CD4-positive, alpha-beta T cell treated with Interleukin-6 at 100 ng/mL for 8 hours (primary cell): ENCODE measurements at regions not wholly inside any gene's neighbourhood (a gene's known extent, or its start where the extent isn't known, plus 50 kb on each side); places are given as distances from the start of the nearest gene placed in this dataset.

ENCODE experiments used
- DNase-seq: peaks from one replicate; pipeline ENCODE4 v3.0.0-alpha.2; 2020; ENCODE audit warnings: mixed read lengths, low spot score

- DNase-seq, result no peak
Observed at GRCh38 chr3:177569875-177570657, 372.8 kb upstream of the TBL1XR1 start.

- no peak for DNase-seq
Observed at GRCh38 chr3:177571271-177571943, 374.1 kb upstream of the TBL1XR1 start.

GRCh38 chr3:177571944-177572315 is 374.6 kb upstream of the TBL1XR1 start:
- no peak for DNase-seq

GRCh38 chr3:177574222-177574856 is 377.1 kb upstream of the TBL1XR1 start:
- DNase-seq, result no peak

GRCh38 chr3:177576746-177577145 is 379.5 kb upstream of the TBL1XR1 start:
- DNase-seq, result no peak

GRCh38 chr3:177578488-177578887 is 381.2 kb upstream of the TBL1XR1 start:
- DNase-seq, result no peak

GRCh38 chr3:177579419-177579818 is 382.1 kb upstream of the TBL1XR1 start:
- no peak for DNase-seq

- no peak for DNase-seq
Observed at GRCh38 chr3:177580437-177580836, 383.2 kb upstream of the TBL1XR1 start.

GRCh38 chr3:177585271-177585670 is 388.0 kb upstream of the TBL1XR1 start:
- no peak for DNase-seq

- DNase-seq, result no peak
Observed at GRCh38 chr3:177589041-177589650, 391.9 kb upstream of the TBL1XR1 start.

- DNase-seq, result no peak
Observed at GRCh38 chr3:177589911-177590381, 392.7 kb upstream of the TBL1XR1 start.

- no peak for DNase-seq
Observed at GRCh38 chr3:177590826-177591225, 393.5 kb upstream of the TBL1XR1 start.

GRCh38 chr3:177591379-177591778 is 394.1 kb upstream of the TBL1XR1 start:
- DNase-seq, result no peak

GRCh38 chr3:177594096-177594495 is 396.8 kb upstream of the TBL1XR1 start:
- no peak for DNase-seq

GRCh38 chr3:177595530-177596188 is 398.4 kb upstream of the TBL1XR1 start:
- no peak for DNase-seq

- DNase-seq, result no peak
Observed at GRCh38 chr3:177596248-177596815, 399.1 kb upstream of the TBL1XR1 start.

GRCh38 chr3:177596816-177597271 is 399.6 kb upstream of the TBL1XR1 start:
- no peak for DNase-seq

GRCh38 chr3:177597311-177598096 is 400.2 kb upstream of the TBL1XR1 start:
- DNase-seq, result peak; percentile 47

- no peak for DNase-seq
Observed at GRCh38 chr3:177598097-177598833, 401.0 kb upstream of the TBL1XR1 start.

- no peak for DNase-seq
Observed at GRCh38 chr3:177599326-177599725, 402.0 kb upstream of the TBL1XR1 start.
